GM19193 (cell line): ENCODE measurements at regions not wholly inside any gene's neighbourhood (a gene's known extent, or its start where the extent isn't known, plus 50 kb on each side); places are given as distances from the start of the nearest gene placed in this dataset.

ENCODE experiments used
- POLR2A ChIP-seq: IDR thresholded peaks from 4 replicates; pipeline ENCODE4 v1.6.1; 2011; ENCODE audit not compliant: insufficient read depth, insufficient read length; ENCODE audit errors: extremely low read depth

- no peak for TF ChIP-seq POLR2A
Observed at GRCh38 chr4:124334119-124334518, 378.4 kb downstream of the ANKRD50 start.

GRCh38 chr4:124337874-124338273 lies 374.7 kb downstream of the ANKRD50 start:
- no peak for TF ChIP-seq POLR2A

- no peak for TF ChIP-seq POLR2A
Observed at GRCh38 chr4:124343661-124344171, 368.8 kb downstream of the ANKRD50 start.

GRCh38 chr4:124372916-124373315 lies 339.6 kb downstream of the ANKRD50 start:
- TF ChIP-seq POLR2A, result no peak

- TF ChIP-seq POLR2A, result no peak
Observed at GRCh38 chr4:124386163-124386562, 326.4 kb downstream of the ANKRD50 start.

- TF ChIP-seq POLR2A, result no peak
Observed at GRCh38 chr4:124386648-124387047, 325.9 kb downstream of the ANKRD50 start.

GRCh38 chr4:124389591-124389990 lies 322.9 kb downstream of the ANKRD50 start:
- TF ChIP-seq POLR2A, result no peak

- no peak for TF ChIP-seq POLR2A
Observed at GRCh38 chr4:124390861-124391260, 321.7 kb downstream of the ANKRD50 start.

GRCh38 chr4:124396333-124396732 lies 316.2 kb downstream of the ANKRD50 start:
- no peak for TF ChIP-seq POLR2A

- no peak for TF ChIP-seq POLR2A
Observed at GRCh38 chr4:124401606-124402005, 310.9 kb downstream of the ANKRD50 start.

- TF ChIP-seq POLR2A, result no peak
Observed at GRCh38 chr4:124409044-124409443, 303.5 kb downstream of the ANKRD50 start.

GRCh38 chr4:124414276-124415040 lies 298.1 kb downstream of the ANKRD50 start:
- TF ChIP-seq POLR2A, result no peak

- TF ChIP-seq POLR2A, result no peak
Observed at GRCh38 chr4:124415146-124415545, 297.4 kb downstream of the ANKRD50 start.

GRCh38 chr4:124417371-124417770 lies 295.2 kb downstream of the ANKRD50 start:
- no peak for TF ChIP-seq POLR2A

- TF ChIP-seq POLR2A, result no peak
Observed at GRCh38 chr4:124420166-124420695, 292.3 kb downstream of the ANKRD50 start.

- TF ChIP-seq POLR2A, result no peak
Observed at GRCh38 chr4:124423160-124423559, 289.4 kb downstream of the ANKRD50 start.

- no peak for TF ChIP-seq POLR2A
Observed at GRCh38 chr4:124426279-124426678, 286.3 kb downstream of the ANKRD50 start.

GRCh38 chr4:124427095-124427767 lies 285.3 kb downstream of the ANKRD50 start:
- TF ChIP-seq POLR2A, result no peak
